ENCODE measurements at regions not wholly inside any gene's neighbourhood (a gene's known extent, or its start where the extent isn't known, plus 50 kb on each side); places are given as distances from the start of the nearest gene placed in this dataset.

DNA sequence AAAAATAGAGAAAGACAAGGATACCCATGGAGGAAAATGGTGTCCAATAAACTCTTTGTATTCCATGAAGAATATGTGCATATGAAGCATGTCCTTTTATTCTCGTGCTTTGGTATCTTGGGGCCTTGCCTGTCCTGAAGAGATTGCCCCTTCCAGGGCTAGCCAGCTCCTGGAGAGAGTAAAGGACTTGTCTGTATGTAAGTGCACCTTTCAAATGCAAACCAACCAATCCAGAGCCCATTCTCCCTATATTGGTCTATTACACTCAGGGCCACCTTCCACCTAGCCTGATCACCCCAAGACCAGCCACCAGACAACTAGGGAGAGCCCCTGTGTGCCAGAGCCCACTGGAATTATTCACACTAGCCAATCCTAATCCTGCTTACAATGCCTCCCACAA is 221.6 kb downstream of the CD83 start:
- TF ChIP-seq, protein P1, sequence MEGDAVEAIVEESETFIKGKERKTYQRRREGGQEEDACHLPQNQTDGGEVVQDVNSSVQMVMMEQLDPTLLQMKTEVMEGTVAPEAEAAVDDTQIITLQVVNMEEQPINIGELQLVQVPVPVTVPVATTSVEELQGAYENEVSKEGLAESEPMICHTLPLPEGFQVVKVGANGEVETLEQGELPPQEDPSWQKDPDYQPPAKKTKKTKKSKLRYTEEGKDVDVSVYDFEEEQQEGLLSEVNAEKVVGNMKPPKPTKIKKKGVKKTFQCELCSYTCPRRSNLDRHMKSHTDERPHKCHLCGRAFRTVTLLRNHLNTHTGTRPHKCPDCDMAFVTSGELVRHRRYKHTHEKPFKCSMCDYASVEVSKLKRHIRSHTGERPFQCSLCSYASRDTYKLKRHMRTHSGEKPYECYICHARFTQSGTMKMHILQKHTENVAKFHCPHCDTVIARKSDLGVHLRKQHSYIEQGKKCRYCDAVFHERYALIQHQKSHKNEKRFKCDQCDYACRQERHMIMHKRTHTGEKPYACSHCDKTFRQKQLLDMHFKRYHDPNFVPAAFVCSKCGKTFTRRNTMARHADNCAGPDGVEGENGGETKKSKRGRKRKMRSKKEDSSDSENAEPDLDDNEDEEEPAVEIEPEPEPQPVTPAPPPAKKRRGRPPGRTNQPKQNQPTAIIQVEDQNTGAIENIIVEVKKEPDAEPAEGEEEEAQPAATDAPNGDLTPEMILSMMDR (IDR thresholded peaks at IDR 0.05) = no peak
- no peak for DNase-seq (ENCODE audit: low spot score)
- Histone ChIP-seq H3K9me3 (peaks cover 0 to 3% of the 10 kb centered on the region in 2 donors), H3K4me1 (peaks cover 0 to 4% of the 10 kb centered on the region in 2 donors), H3K4me3 (no peak overlapping the region), H3K27me3 (no peaks in the 10 kb centered on the region), H3K27ac (no peak overlapping the region), H3K36me3 (no peaks in the 10 kb centered on the region)

GRCh38 chr6:14339711-14340584 is 222.4 kb downstream of the CD83 start:
- Histone ChIP-seq H3K9me3 (peaks cover 0 to 3% of the 10 kb centered on the region in 2 donors), H3K27ac (no peak overlapping the region), H3K27me3 (no peaks in the 10 kb centered on the region), H3K4me3 (no peak overlapping the region), H3K36me3 (no peaks in the 10 kb centered on the region), H3K4me1 (peaks cover 0 to 4% of the 10 kb centered on the region in 2 donors)
- DNase-seq (ENCODE audit: low spot score) = no peak
- TF ChIP-seq, protein P1 (IDR thresholded peaks at IDR 0.05) = no peak

- TF ChIP-seq, protein P1 (IDR thresholded peaks at IDR 0.05) = no peak
- H3K4me3 ChIP-seq = no peak overlapping the region
- H3K36me3 ChIP-seq = no peaks in the 10 kb centered on the region
- no peaks in the 10 kb centered on the region for H3K9me3 ChIP-seq
- no peak for DNase-seq (ENCODE audit: low spot score)
- no peaks in the 10 kb centered on the region for H3K27me3 ChIP-seq
- peaks cover 0 to 4% of the 10 kb centered on the region in 2 donors for H3K4me1 ChIP-seq
- H3K27ac ChIP-seq = no peak overlapping the region
Observed at GRCh38 chr6:14344486-14344885, 226.9 kb downstream of the CD83 start.

DNA sequence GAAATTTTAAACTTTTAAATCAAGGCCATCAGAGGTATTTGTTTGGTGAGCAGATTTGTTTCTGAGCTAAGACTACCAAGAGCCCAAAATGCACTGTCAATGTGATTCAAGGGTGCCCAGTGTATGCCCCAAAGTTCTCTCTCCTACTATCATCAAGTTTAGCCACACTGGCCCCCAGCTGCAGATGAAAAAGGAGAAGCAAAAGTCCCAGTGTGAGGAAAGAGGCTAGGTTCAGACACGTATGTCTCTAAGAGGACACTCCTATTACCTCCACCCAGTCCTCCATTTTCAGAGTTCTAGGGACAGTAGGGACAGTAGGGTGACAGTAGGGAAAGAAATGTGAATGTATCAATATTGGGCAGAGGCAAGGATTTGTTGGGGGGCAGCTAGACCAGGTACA is 230.8 kb downstream of the CD83 start:
- Histone ChIP-seq H3K27ac (no peak overlapping the region), H3K27me3 (no peaks in the 10 kb centered on the region)
- TF ChIP-seq, protein P1 (IDR thresholded peaks at IDR 0.05) = no peak

DNA sequence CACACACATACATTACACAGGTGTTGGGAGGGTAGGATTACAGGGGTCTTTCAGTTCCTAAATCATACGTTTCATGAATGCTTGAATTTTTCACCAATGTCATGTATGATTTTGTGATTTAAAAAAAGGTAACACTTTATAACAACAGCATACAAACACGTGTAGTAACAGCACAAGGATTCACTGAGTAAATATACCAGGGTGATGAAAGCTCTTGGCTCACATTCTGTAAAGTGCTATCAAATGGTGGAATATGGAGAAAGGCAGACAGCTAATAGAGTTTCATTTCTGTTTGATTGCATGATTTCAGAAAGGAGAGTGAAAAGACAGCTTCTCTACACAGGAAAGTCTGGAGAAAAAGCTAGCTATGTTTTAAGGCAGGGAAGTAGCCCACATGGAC is 231.9 kb downstream of the CD83 start:
- no peaks in the 10 kb centered on the region for H3K27me3 ChIP-seq
- no peaks in the 10 kb centered on the region for H3K4me1 ChIP-seq
- TF ChIP-seq, protein P1 (IDR thresholded peaks at IDR 0.05) = no peak
- H3K9me3 ChIP-seq = no peaks in the 10 kb centered on the region
- DNase-seq (ENCODE audit: low spot score) = no peak
- no peak overlapping the region for H3K4me3 ChIP-seq
- no peak overlapping the region for H3K27ac ChIP-seq
- no peaks in the 10 kb centered on the region for H3K36me3 ChIP-seq

More for the DNA sequence above, 230.8 kb downstream of the CD83 start:
- no peaks in the 10 kb centered on the region for H3K4me1 ChIP-seq
- no peaks in the 10 kb centered on the region for H3K36me3 ChIP-seq
- no peaks in the 10 kb centered on the region for H3K9me3 ChIP-seq
- no peak overlapping the region for H3K4me3 ChIP-seq
- no peak for DNase-seq (ENCODE audit: low spot score)

All from right atrium auricular region (tissue), 2 donors.